HCEC 1CT (cell line): ENCODE measurements at regions not wholly inside any gene's neighbourhood (a gene's known extent, or its start where the extent isn't known, plus 50 kb on each side); places are given as distances from the start of the nearest gene placed in this dataset.

ENCODE experiments used
- DNase-seq: peaks from one replicate; pipeline ENCODE4 v3.0.0-alpha.2; 2017

DNA sequence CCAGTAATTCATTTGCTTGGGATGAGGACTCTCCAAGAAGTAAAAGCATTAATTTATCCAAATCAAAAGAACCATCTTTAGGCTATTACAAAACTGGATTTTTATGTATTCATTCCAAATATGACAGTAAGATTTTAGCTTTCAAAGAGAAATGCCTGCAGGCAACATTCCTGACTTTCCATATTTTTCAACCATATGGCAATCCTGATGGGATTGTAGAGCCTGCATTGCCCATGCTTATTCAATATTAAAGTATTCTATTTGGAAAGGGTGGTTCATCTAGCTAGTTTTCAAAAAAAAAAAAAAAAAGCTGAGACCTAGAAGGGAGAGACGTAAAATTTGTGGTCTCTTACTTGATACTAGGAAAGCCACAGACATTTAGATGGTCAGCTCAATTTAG, 1253.7 kb downstream of the LRFN5 start:
- DNase-seq: no peak

DNA sequence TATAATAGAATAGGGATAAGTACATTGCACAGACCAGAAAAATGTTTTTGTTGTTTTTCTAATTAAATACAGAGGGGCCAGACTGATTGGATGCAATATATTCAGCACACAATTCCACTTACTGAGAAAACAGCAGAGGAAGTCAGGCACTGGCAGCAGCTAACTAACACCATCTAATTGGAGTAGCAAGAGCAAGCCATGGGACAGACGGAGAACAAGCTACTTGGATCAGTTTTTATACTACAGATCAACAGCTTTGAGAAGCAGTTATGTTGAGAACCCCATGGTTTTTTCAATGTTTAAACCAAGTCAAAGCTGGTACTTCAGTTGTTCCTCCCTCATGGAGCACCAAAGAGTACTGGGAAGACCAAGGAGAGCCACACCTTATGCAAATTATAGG, 1249.4 kb downstream of the LRFN5 start:
- DNase-seq: no peak

DNA sequence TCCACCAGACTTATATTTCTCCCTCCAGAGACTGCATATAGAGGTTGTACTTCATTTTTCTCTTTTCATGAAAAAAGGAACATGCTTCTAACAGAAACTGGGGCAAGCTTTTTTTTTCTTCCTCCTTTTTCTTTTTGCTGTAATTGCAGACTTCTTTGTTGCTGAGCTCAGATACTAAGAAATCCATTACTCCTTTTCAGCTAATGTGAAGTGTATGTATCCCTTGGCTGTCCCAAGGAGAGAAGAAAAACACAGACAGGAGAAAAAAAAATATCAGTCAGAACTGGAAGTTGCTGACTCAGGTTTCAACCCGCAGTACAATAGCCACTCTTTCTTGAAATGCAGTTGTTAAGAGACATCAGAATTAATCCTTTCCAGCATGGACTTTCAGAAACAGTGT, 1248.4 kb downstream of the LRFN5 start:
- DNase-seq: no peak

DNA sequence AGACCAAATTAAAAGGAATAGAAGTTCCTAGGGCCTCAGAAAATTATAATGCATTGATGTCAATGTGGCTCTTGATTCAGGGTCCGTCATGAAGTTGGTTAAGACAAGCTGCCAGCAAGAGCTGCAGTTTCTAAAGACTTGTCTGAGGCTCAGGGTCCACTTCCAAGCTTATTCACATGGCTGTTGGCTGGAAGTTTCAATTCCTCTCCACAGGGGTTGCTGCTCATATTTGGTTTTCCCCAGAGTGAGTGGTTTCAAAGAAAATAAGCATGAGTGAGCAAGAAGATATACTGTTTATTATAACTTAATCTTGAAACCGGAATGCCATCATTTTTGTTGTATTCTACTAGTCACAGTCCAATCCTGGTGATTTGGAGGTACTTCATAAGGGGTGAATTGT, 1247.4 kb downstream of the LRFN5 start:
- DNase-seq: no peak

GRCh38 chr14:42848652-42849051, 1242.0 kb downstream of the LRFN5 start:
- no peak for DNase-seq

- no peak for DNase-seq
Measured at GRCh38 chr14:42814817-42815216, 1208.1 kb downstream of the LRFN5 start.

GRCh38 chr14:42806909-42807315, 1200.2 kb downstream of the LRFN5 start:
- DNase-seq: peak; percentile 36

DNA sequence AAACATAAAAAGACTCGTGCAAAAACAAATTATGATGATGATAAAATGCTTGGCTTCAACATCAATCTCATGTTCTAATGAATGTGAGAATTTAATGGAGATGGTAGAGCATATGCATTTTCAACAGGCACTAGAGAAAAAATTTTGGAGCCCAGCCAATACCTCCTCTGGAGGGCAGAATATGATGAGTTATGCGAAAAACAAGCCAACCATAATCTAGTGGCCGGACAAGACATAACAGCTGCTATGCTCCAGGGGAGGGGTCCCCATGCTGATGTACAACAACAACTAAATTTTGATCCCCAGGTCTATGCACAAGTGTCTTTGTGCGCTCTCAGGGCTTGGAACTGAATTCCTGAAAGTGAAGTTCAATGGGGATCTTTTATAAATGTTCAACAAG, 1197.5 kb downstream of the LRFN5 start:
- no peak for DNase-seq

DNA sequence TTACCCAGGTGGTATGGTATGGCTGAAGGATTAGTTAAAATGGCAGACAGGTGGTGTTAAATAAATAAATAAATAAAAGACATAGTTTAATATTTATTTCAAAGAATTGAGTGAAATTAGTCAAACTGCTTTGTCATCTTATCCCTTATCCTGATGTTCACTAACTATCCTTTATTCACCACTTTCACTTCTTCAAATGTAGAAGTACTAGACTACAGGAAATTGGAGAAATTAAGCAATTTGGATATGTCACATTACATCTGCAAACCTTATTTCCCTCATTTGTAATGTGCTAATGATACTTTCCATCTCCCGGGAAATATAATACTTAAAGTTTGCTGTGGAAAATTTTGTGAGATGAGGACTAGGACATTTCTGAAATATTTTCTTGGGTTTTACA, 1195.7 kb downstream of the LRFN5 start:
- no peak for DNase-seq

GRCh38 chr14:42792166-42792565, 1185.5 kb downstream of the LRFN5 start:
- DNase-seq: no peak

- no peak for DNase-seq
Measured at GRCh38 chr14:42782754-42783153, 1176.1 kb downstream of the LRFN5 start.

DNA sequence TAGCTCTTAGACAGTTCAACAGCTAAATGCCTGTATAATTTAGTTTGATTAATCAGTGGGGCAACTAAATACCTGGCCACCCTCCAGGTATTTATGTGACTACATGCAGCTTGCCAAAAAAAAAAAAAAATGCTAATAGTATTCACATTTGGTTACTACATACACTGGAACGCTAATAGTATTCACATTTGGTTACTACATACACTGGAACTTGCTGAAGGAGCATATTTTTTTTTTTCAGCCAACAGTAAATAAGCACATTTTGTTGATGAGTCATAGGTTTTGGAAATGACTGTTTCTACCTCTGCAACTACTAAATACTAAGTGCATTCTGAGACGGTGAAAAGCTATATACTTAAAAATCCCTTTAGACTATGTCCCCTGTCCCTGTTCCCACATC, 1172.3 kb downstream of the LRFN5 start:
- DNase-seq: no peak

DNA sequence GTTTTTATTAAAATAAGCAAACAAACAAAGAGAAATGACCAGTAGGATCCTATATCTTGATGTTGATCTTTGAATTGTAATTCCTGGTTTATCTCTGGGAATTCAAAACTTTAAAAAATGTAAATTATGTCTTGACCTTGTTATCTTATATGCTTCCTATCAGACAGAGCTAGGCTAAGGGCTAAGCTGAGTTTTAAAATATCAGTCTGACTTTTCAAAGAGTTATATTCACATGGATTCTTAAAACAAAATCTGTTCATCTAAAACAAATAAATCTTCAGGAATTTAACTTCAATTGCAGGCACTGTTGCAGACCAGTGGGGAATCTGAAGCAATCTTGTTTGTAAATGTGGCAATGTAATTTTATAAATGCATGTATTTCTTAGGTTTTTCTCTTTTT, 1144.1 kb downstream of the LRFN5 start:
- DNase-seq: no peak

GRCh38 chr14:42742084-42742483, 1135.4 kb downstream of the LRFN5 start:
- DNase-seq: no peak

GRCh38 chr14:42736408-42736807, 1129.7 kb downstream of the LRFN5 start:
- DNase-seq: no peak

DNA sequence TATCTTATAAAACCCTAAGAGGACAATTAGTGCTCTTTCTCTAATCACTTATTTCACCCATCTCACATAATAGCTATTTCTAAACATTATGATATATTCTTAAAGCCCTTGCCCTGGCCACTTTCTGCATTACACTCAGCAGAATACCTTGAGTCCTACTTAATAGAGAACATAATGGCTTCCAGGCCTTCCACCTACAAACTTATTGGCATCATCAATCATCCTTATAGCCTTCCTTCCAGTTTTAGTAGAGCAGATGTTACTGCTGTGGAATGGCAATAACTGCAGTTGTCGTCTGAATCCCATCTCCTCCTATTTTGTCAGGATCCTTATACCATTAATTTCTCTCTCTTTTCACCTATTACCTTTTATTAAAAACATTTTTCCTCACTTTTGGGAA, 1127.4 kb downstream of the LRFN5 start:
- no peak for DNase-seq

GRCh38 chr14:42732005-42732404, 1125.3 kb downstream of the LRFN5 start:
- no peak for DNase-seq

- no peak for DNase-seq
Measured at GRCh38 chr14:42731480-42731879, 1124.8 kb downstream of the LRFN5 start.

- DNase-seq: no peak
Measured at GRCh38 chr14:42729681-42730080, 1123.0 kb downstream of the LRFN5 start.

DNA sequence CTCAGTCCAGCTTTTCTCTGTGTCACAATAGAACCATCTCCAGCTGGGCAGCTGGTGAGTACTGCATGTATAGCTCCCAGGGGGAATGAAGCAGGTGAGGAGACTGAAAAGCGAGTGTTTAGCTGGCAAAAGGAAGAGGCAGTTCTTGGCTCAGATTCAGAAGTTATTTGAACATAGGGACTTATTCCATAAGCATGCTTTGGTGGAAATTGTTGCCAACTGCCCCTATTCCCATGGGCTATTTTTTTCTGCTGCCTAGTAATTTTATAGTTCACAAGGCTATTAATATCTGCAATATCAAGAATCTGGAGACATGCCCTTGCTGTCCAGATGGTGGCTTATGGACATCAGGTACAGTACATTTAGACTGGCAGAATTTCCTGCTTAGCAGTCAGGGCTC, 1112.7 kb downstream of the LRFN5 start:
- DNase-seq: no peak

GRCh38 chr14:42715316-42715715, 1108.6 kb downstream of the LRFN5 start:
- peak; percentile 49 for DNase-seq

DNA sequence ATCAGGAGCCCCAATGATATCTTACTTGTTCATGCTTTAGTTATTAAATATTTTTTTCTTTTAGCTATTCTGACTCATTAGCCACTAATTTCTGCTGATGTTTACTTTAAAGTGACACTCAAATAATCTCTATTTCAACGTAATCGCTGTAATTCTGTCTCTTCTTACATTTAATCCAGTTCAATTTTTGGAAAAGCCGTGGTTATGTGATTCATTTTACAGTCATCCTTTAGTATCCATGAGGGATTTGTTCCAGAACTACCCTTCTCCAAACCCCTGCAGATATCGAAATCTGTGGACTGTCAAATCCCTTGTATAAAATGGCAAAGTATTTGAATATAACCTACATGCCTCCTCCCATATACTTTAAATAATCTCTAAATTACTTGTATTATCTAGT, 1103.4 kb downstream of the LRFN5 start:
- peak; percentile 16 for DNase-seq

DNA sequence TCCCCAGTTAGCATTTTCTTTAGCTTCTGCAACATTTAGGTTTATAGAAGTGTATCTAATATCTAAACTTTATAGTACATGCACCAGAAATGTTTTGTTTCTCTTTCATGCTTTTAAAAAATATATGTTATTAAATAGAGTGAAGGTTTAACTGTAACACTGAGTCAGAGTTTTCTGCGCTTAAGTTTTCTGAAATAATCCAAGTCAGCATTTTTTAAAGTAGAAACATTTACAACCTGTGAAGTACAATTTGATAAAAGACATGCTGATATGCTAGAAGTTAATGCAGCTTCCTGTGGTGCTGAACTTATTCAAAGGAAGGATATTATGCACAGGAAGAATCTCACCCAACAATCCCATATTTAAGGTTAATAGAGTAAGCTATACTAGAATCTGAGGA, 1096.8 kb downstream of the LRFN5 start:
- DNase-seq: no peak

- DNase-seq: no peak
Measured at GRCh38 chr14:42687421-42687820, 1080.7 kb downstream of the LRFN5 start.

- no peak for DNase-seq
Measured at GRCh38 chr14:42683707-42684106, 1077.0 kb downstream of the LRFN5 start.

- DNase-seq: no peak
Measured at GRCh38 chr14:42676636-42677035, 1070.0 kb downstream of the LRFN5 start.
